ENCODE measurements at regions not wholly inside any gene's neighbourhood (a gene's known extent, or its start where the extent isn't known, plus 50 kb on each side); places are given as distances from the start of the nearest gene placed in this dataset.

DNA sequence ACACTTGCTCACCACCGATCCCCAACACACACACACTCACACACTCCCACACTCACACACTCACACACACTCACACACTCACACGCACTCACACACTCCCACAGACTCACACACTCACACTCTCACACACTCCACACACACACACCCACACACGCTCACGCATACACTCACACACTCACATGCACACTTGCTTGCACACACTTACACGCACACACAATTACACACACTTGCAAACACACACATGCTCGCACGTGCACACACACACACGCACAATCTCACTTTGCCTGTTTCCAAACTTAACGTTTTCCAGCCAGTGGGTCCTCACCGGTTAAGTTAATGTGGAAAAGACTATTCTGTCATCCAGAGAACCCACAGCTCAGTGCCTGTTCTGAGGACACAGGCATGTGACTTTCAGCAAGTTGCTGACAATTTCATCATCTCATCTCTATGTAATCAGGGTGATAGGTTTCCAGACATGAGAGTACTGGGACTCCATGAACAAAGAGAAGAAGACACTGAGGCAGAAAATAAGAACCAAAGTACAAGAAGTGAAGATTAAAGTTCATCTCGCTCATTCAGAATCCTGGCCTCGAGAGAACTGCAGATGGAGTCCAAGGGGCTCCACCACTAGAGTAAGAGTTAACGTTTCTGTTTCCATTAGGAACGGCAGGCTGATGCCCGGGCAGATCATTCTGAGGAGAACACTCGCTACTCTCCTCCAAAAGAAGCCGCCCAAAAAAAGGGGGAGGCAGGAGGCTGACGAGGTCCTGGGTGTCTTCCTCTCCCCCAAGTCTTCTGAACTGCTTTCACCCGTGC is 153.2 kb upstream of the FRG1 start:
- DNase-seq (ENCODE audit: low spot score): no peak
- Histone ChIP-seq H2BK5ac (ENCODE audit: low read length) (no peak overlapping the region), H4K8ac (ENCODE audit: low read depth, low read length) (no peak overlapping the region), H3K27ac (replicated peaks; ENCODE audit: low read length) (no peak overlapping the region), H2AFZ (ENCODE audit: low read length) (no peak overlapping the region), H3K4me3 (ENCODE audit: low read length in 2 of 2) (no peak overlapping the region), H3K4me2 (ENCODE audit: insufficient read depth, low read length, poor library complexity, severe bottlenecking) (no peak overlapping the region), H3K27me3 (ENCODE audit: control insufficient read depth in 3 of 3, insufficient read depth in 3 of 3, low read depth in 1 of 3, low read length in 3 of 3) (no peaks in the 10 kb centered on the region), H4K91ac (ENCODE audit: low read depth, low read length, poor library complexity) (no peak overlapping the region), H3K4me1 (ENCODE audit: control insufficient read depth in 2 of 2, insufficient read depth in 1 of 2, low read depth in 1 of 2, low read length in 2 of 2) (peaks cover 0 to 3% of the 10 kb centered on the region in 2 donors), H3K36me3 (replicated peaks in 1 of 2; ENCODE audit: control insufficient read depth in 2 of 2, insufficient read depth in 2 of 2, low read length in 2 of 2) (no peaks in the 10 kb centered on the region), H3K9me3 (replicated peaks in 1 of 2; ENCODE audit: control insufficient read depth in 2 of 2, insufficient read depth in 1 of 2, low read depth in 1 of 2, low read length in 2 of 2) (no peaks in the 10 kb centered on the region), H2AK5ac (ENCODE audit: low read depth, low read length) (no peak overlapping the region), H3K9ac (ENCODE audit: low read depth, low read length, poor library complexity) (no peak overlapping the region), H3K4ac (ENCODE audit: low read length) (no peak overlapping the region), H2BK15ac (ENCODE audit: low read length) (no peak overlapping the region), H3K23ac (ENCODE audit: low read depth, low read length, poor library complexity) (no peak overlapping the region), H3K79me1 (ENCODE audit: low read depth, low read length) (no peaks in the 10 kb centered on the region), H2BK12ac (ENCODE audit: low read length) (no peak overlapping the region), H3K18ac (ENCODE audit: low read length) (no peak overlapping the region), H2BK120ac (ENCODE audit: low read depth, low read length) (no peak overlapping the region), H3K14ac (ENCODE audit: low read length) (no peak overlapping the region)
- WGBS, 2 donors (ENCODE audit: extremely low coverage in 2 of 2, insufficient read length in 2 of 2, insufficient replicate concordance in 1 of 2): no CpG with 5 or more reads among the region's 19 CpGs

DNA sequence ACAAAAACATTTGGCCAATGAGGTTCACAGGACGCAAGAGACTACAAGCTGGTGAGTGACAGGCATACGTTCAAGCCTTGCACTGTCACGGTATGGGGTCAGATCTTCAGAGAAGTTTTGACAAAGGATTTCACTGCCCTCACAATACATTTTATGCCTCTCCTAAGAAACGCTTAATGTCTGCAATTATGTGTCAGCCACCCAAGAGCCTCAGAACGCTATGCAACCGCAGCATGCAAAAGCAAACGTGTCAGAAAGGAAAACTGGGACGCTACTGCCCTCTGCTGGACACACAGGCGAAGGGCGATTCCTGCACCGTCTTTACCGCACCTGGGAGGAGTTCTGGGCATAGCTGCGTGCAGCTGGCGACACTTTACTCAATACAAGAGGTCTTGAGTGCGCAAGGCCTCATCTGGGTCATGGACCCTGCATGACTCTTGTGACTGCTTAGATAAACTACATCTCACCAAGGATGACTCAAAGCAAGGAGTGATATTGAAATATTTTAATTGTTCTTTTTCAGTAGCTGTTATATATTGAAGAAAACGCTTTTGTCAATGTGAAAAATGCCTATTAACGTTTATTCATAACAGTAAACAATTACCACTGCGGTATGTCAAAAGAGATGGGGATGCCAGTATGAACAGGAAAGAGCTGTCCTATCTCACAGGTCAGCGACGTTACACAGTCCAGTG is 147.6 kb upstream of the FRG1 start:
- Histone ChIP-seq H3K36me3 (replicated peaks in 1 of 2; ENCODE audit: control insufficient read depth in 2 of 2, insufficient read depth in 2 of 2, low read length in 2 of 2) (no peaks in the 10 kb centered on the region), H3K4ac (ENCODE audit: low read length) (no peak overlapping the region), H4K8ac (ENCODE audit: low read depth, low read length) (no peak overlapping the region), H2AFZ (ENCODE audit: low read length) (no peak overlapping the region), H3K18ac (ENCODE audit: low read length) (no peak overlapping the region), H2BK12ac (ENCODE audit: low read length) (no peak overlapping the region), H3K4me1 (ENCODE audit: control insufficient read depth in 2 of 2, insufficient read depth in 1 of 2, low read depth in 1 of 2, low read length in 2 of 2) (peaks cover 0 to 11% of the 10 kb centered on the region in 2 donors), H3K4me2 (ENCODE audit: insufficient read depth, low read length, poor library complexity, severe bottlenecking) (no peak overlapping the region), H3K9ac (ENCODE audit: low read depth, low read length, poor library complexity) (no peak overlapping the region), H3K4me3 (ENCODE audit: low read length in 2 of 2) (no peak overlapping the region), H2BK5ac (ENCODE audit: low read length) (no peak overlapping the region), H4K91ac (ENCODE audit: low read depth, low read length, poor library complexity) (no peak overlapping the region), H3K23ac (ENCODE audit: low read depth, low read length, poor library complexity) (no peak overlapping the region), H3K14ac (ENCODE audit: low read length) (no peak overlapping the region), H3K27me3 (ENCODE audit: control insufficient read depth in 3 of 3, insufficient read depth in 3 of 3, low read depth in 1 of 3, low read length in 3 of 3) (no peaks in the 10 kb centered on the region), H3K27ac (replicated peaks; ENCODE audit: low read length) (no peak overlapping the region), H2BK120ac (ENCODE audit: low read depth, low read length) (no peak overlapping the region), H2BK15ac (ENCODE audit: low read length) (no peak overlapping the region), H2AK5ac (ENCODE audit: low read depth, low read length) (no peak overlapping the region), H3K79me1 (ENCODE audit: low read depth, low read length) (no peaks in the 10 kb centered on the region), H3K9me3 (replicated peaks in 1 of 2; ENCODE audit: control insufficient read depth in 2 of 2, insufficient read depth in 1 of 2, low read depth in 1 of 2, low read length in 2 of 2) (no peaks in the 10 kb centered on the region)
- WGBS, 2 donors (ENCODE audit: extremely low coverage in 2 of 2, insufficient read length in 2 of 2, insufficient replicate concordance in 1 of 2): no CpG with 5 or more reads among the region's 20 CpGs
- peak; percentile 85 for DNase-seq (ENCODE audit: low spot score)

DNA sequence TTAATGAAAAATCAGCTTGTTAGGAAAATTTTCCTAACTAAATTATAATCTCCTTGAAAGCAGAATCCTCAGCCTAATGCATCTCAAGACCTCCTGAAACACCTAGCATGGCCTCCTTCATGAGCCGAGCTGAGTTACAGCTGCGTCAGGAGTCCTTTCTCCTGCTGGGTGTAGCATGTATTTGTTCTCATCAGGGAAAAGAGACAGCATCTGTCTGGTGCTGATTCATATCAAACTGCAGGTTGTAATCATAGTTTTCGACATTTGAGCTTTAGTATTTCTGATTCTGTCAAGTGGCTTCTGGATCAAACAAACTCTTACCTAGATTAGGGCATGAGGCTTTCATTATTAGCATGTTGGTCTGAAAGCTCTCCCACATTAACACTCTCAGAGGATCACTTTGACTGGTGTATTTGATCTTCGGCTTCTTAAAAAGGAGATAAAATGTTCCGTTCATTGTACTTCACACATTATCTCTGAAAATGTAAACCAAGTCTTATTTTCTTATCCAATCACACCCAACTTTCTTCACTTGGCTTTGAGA is 140.1 kb upstream of the FRG1 start:
- no peak for DNase-seq (ENCODE audit: low spot score)
- Histone ChIP-seq H3K27me3 (ENCODE audit: control insufficient read depth in 3 of 3, insufficient read depth in 3 of 3, low read depth in 1 of 3, low read length in 3 of 3) (no peaks in the 10 kb centered on the region), H3K14ac (ENCODE audit: low read length) (no peak overlapping the region), H2AK5ac (ENCODE audit: low read depth, low read length) (no peak overlapping the region), H3K4me3 (ENCODE audit: low read length in 2 of 2) (no peak overlapping the region), H4K91ac (ENCODE audit: low read depth, low read length, poor library complexity) (no peak overlapping the region), H2BK5ac (ENCODE audit: low read length) (no peak overlapping the region), H3K18ac (ENCODE audit: low read length) (no peak overlapping the region), H4K8ac (ENCODE audit: low read depth, low read length) (no peak overlapping the region), H3K36me3 (replicated peaks in 1 of 2; ENCODE audit: control insufficient read depth in 2 of 2, insufficient read depth in 2 of 2, low read length in 2 of 2) (no peaks in the 10 kb centered on the region), H3K9me3 (replicated peaks in 1 of 2; ENCODE audit: control insufficient read depth in 2 of 2, insufficient read depth in 1 of 2, low read depth in 1 of 2, low read length in 2 of 2) (no peaks in the 10 kb centered on the region), H2BK15ac (ENCODE audit: low read length) (no peak overlapping the region), H2BK120ac (ENCODE audit: low read depth, low read length) (no peak overlapping the region), H3K79me1 (ENCODE audit: low read depth, low read length) (no peaks in the 10 kb centered on the region), H3K27ac (replicated peaks; ENCODE audit: low read length) (no peak overlapping the region), H2AFZ (ENCODE audit: low read length) (no peak overlapping the region), H3K9ac (ENCODE audit: low read depth, low read length, poor library complexity) (no peak overlapping the region), H2BK12ac (ENCODE audit: low read length) (no peak overlapping the region), H3K4ac (ENCODE audit: low read length) (no peak overlapping the region), H3K23ac (ENCODE audit: low read depth, low read length, poor library complexity) (no peak overlapping the region), H3K4me2 (ENCODE audit: insufficient read depth, low read length, poor library complexity, severe bottlenecking) (no peak overlapping the region), H3K4me1 (ENCODE audit: control insufficient read depth in 2 of 2, insufficient read depth in 1 of 2, low read depth in 1 of 2, low read length in 2 of 2) (peaks cover 0 to 2% of the 10 kb centered on the region in 2 donors)
- WGBS, 2 donors (ENCODE audit: extremely low coverage in 2 of 2, insufficient read length in 2 of 2, insufficient replicate concordance in 1 of 2): no CpG with 5 or more reads among the region's 5 CpGs

DNA sequence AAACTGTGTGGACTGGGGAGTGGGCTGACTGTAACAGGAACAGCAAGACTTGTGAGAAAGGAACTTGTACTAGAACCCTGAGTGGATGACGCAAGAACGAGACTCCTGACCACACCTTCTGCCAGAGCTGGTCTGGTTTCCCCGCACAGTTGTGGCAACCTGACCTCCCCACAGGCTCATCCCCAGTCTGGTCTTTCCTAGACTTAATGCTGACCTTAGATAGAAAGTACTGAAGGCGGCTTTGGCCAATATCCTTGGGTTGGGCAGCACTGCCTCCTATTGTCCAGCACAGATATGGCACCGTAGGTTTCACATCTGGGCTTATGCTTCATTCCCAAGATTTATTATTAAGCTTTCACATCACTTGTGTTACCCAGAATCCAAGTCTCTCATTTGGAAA is 137.8 kb upstream of the FRG1 start:
- Histone ChIP-seq H2BK15ac (ENCODE audit: low read length) (no peak overlapping the region), H4K91ac (ENCODE audit: low read depth, low read length, poor library complexity) (no peak overlapping the region), H3K4ac (ENCODE audit: low read length) (no peak overlapping the region), H4K8ac (ENCODE audit: low read depth, low read length) (no peak overlapping the region), H3K9ac (ENCODE audit: low read depth, low read length, poor library complexity) (no peak overlapping the region), H3K14ac (ENCODE audit: low read length) (no peak overlapping the region), H3K4me1 (ENCODE audit: control insufficient read depth in 2 of 2, insufficient read depth in 1 of 2, low read depth in 1 of 2, low read length in 2 of 2) (no peaks in the 10 kb centered on the region), H3K4me3 (ENCODE audit: low read length in 2 of 2) (no peak overlapping the region), H3K18ac (ENCODE audit: low read length) (no peak overlapping the region), H3K79me1 (ENCODE audit: low read depth, low read length) (no peaks in the 10 kb centered on the region), H2BK120ac (ENCODE audit: low read depth, low read length) (no peak overlapping the region), H3K4me2 (ENCODE audit: insufficient read depth, low read length, poor library complexity, severe bottlenecking) (no peak overlapping the region), H2BK5ac (ENCODE audit: low read length) (no peak overlapping the region), H3K36me3 (replicated peaks in 1 of 2; ENCODE audit: control insufficient read depth in 2 of 2, insufficient read depth in 2 of 2, low read length in 2 of 2) (no peaks in the 10 kb centered on the region), H3K9me3 (replicated peaks in 1 of 2; ENCODE audit: control insufficient read depth in 2 of 2, insufficient read depth in 1 of 2, low read depth in 1 of 2, low read length in 2 of 2) (peaks cover 0 to 3% of the 10 kb centered on the region in 2 donors), H3K23ac (ENCODE audit: low read depth, low read length, poor library complexity) (no peak overlapping the region), H2AFZ (ENCODE audit: low read length) (no peak overlapping the region), H3K27ac (replicated peaks; ENCODE audit: low read length) (no peak overlapping the region), H2BK12ac (ENCODE audit: low read length) (no peak overlapping the region), H2AK5ac (ENCODE audit: low read depth, low read length) (no peak overlapping the region), H3K27me3 (ENCODE audit: control insufficient read depth in 3 of 3, insufficient read depth in 3 of 3, low read depth in 1 of 3, low read length in 3 of 3) (no peaks in the 10 kb centered on the region)
- no CpG with 5 or more reads among the region's 5 CpGs for WGBS, 2 donors (ENCODE audit: extremely low coverage in 2 of 2, insufficient read length in 2 of 2, insufficient replicate concordance in 1 of 2)
- DNase-seq (ENCODE audit: low spot score): no peak

Data from neuronal stem cell (in vitro differentiated cells).